HepG2 (cell line): ENCODE measurements at regions not wholly inside any gene's neighbourhood (a gene's known extent, or its start where the extent isn't known, plus 50 kb on each side); places are given as distances from the start of the nearest gene placed in this dataset.

ENCODE experiments used
- DNMT3B ChIP-seq: conservative IDR thresholded peaks from 2 replicates; pipeline ENCODE4 v1.6.1; 2016; ENCODE audit warnings: missing biosample characterization, control low read depth
- GFI1 ChIP-seq: sonication (generic); formaldehyde crosslinking; IDR thresholded peaks from 2 replicates; pipeline ENCODE4 v1.5.0; 2020; ENCODE audit warnings: missing genetic modification reagents, mild to moderate bottlenecking, borderline replicate concordance
- HNF4A ChIP-seq: sonication (generic); formaldehyde crosslinking; IDR thresholded peaks from 2 replicates; pipeline ENCODE4 v1.4.0; 2020; ENCODE audit warnings: missing genetic modification reagents
- IKZF1 ChIP-seq: fragments of 450-650 bp; IDR thresholded peaks from 2 replicates; pipeline ENCODE4 v1.7.1; 2016
- KLF9 ChIP-seq: IDR thresholded peaks from 2 replicates; pipeline ENCODE4 v1.6.1; 2016; ENCODE audit warnings: low read depth
- MAFG ChIP-seq: sonication (generic); formaldehyde crosslinking; IDR thresholded peaks from 2 replicates; pipeline ENCODE4 v1.5.1; 2020; ENCODE audit warnings: mild to moderate bottlenecking, missing genetic modification reagents
- MIXL1 ChIP-seq: IDR thresholded peaks from 2 replicates; pipeline ENCODE4 v1.6.1; 2016
- RBFOX2 ChIP-seq: fragments of 200-400 bp; formaldehyde crosslinking; IDR thresholded peaks from 2 replicates; pipeline ENCODE4 v1.6.1; 2017; ENCODE audit warnings: low read depth, mild to moderate bottlenecking, low read length
- RFXAP ChIP-seq: sonication (generic); formaldehyde crosslinking; IDR thresholded peaks from 2 replicates; pipeline ENCODE4 v1.4.0; 2020; ENCODE audit warnings: missing genetic modification reagents, borderline replicate concordance
- SP5 ChIP-seq: IDR thresholded peaks from 2 replicates; pipeline ENCODE4 v1.6.1; 2016; ENCODE audit warnings: low read depth, borderline replicate concordance
- ZMYM2 ChIP-seq: sonication (generic); formaldehyde crosslinking; IDR thresholded peaks from 2 replicates; pipeline ENCODE4 v1.8.0; 2022; ENCODE audit warnings: mild to moderate bottlenecking, missing genetic modification reagents
- ZNF468 ChIP-seq: sonication (generic); formaldehyde crosslinking; IDR thresholded peaks from 2 replicates; pipeline ENCODE4 v1.8.0; 2022; ENCODE audit warnings: mild to moderate bottlenecking, moderate library complexity, missing genetic modification reagents
- ZNF605 ChIP-seq: sonication (generic); formaldehyde crosslinking; IDR thresholded peaks from 2 replicates; pipeline ENCODE4 v1.8.0; 2022; ENCODE audit warnings: mild to moderate bottlenecking, missing genetic modification reagents
- ZNF609 ChIP-seq: sonication (generic); formaldehyde crosslinking; IDR thresholded peaks from 2 replicates; pipeline ENCODE4 v1.4.0; 2020; ENCODE audit warnings: mild to moderate bottlenecking, missing genetic modification reagents, borderline replicate concordance

- TF ChIP-seq ZNF609 (CRISPR knock-in tag) = no peak
- TF ChIP-seq RBFOX2 = no peak
- no peak for TF ChIP-seq SP5
- TF ChIP-seq ZNF605 (CRISPR knock-in tag) = no peak
- no peak for TF ChIP-seq ZMYM2 (CRISPR knock-in tag)
- TF ChIP-seq MIXL1 = no peak
- TF ChIP-seq MAFG (CRISPR knock-in tag) = no peak
- TF ChIP-seq GFI1 (CRISPR knock-in tag) = no peak
- TF ChIP-seq IKZF1 = no peak
- TF ChIP-seq KLF9 (CRISPR knock-in tag) = no peak
- no peak for TF ChIP-seq RFXAP (CRISPR knock-in tag)
- TF ChIP-seq DNMT3B (CRISPR knock-in tag) = no peak
- TF ChIP-seq HNF4A (CRISPR knock-in tag) = no peak
- no peak for TF ChIP-seq ZNF468 (CRISPR knock-in tag)
These were observed 149.9 kb downstream of the MRPL39 start (continued) for GRCh38 chr21:25457411-25457810.
